Right lobe of liver (tissue), 4 donors: ENCODE measurements at regions not wholly inside any gene's neighbourhood (a gene's known extent, or its start where the extent isn't known, plus 50 kb on each side); places are given as distances from the start of the nearest gene placed in this dataset.

ENCODE experiments used
- CTCF ChIP-seq, 4 donors: fragments of 200-600 bp in 3 of 4; fragments of 450-650 bp in 1 of 4; IDR thresholded peaks; one replicate each; pipeline versions ENCODE4 v1.5.1 to v1.8.0; 2016 to 2022; ENCODE audit warnings: antibody characterized with exemption in 4 of 4, mild to moderate bottlenecking in 2 of 4
- POLR2A ChIP-seq: fragments of 450-650 bp; IDR thresholded peaks from one replicate; pipeline ENCODE4 v1.6.1; 2017; ENCODE audit warnings: antibody characterized with exemption, mild to moderate bottlenecking
- donor health status: DM: no; HTN: no; CAD: no.
- donor health status: DM: no; HTN: no; CAD: no.
- donor health status: DM: no; HTN: yes; CAD: no.

DNA sequence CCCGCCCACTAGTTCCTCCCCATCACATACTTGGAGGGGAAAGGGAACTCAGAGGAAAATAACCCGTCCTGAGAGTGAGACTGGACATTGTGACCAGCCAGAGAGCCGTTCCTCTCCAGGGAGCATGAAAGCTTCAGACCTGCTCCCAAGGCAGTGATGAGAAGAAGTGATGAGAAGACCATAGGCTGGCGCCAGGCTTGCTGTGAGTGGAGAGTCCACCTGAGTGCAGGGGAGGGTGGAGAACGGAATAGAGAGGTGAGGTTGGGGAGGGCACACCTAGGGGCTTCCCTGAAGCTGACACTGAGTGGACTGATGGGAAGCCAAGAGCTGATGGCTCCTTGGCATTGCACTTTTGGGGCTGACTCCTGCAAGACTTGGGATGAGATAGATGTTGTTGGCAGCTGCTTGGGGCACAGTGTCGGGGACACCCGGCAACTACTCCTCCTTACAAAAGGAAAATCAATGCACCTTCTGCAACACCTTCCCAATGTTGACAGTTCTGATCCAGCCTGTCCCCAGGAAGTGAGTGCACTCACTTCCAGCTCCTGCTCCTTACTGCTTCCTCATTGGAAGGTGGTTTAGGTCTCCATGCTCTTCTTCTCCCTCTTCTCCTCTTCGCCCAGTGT, 79.4 kb downstream of the EMX2 start:
- TF ChIP-seq CTCF (IDR thresholded peaks at IDR 0.05) (no peak), POLR2A (no peak)
